HG03159 (cell line): ENCODE measurements at regions not wholly inside any gene's neighbourhood (a gene's known extent, or its start where the extent isn't known, plus 50 kb on each side); places are given as distances from the start of the nearest gene placed in this dataset.
A peak's percentile ranks its signal among the peaks of the same experiment; 100 is the strongest.

Source experiments
- ATAC-seq: cut with Tn5 transposase; IDR thresholded peaks from one replicate; pipeline ENCODE4 v1.9.1; 2021; ENCODE audit warnings: mild to moderate bottlenecking, moderate library complexity; ENCODE audit not compliant: unreplicated experiment

DNA sequence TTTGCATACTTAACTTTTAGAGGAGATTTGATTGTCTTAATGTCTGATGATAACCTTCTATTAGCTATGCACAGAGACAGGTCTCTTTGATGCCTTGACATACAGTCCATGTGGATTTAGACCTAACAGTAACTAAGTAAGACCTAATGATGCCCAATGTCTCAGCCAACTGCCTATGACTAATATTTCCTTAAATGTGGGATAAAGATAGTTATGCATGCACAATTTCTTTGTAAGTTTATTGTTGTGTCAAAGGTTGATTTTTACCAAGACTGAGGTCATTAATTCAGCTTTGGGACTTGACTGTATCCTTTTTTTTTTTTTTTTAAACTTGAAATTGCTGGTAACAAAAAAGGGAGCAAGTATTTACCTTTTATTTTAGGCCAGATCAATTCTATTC is 450.0 kb downstream of the HAO1 start:
- no peak for ATAC-seq

DNA sequence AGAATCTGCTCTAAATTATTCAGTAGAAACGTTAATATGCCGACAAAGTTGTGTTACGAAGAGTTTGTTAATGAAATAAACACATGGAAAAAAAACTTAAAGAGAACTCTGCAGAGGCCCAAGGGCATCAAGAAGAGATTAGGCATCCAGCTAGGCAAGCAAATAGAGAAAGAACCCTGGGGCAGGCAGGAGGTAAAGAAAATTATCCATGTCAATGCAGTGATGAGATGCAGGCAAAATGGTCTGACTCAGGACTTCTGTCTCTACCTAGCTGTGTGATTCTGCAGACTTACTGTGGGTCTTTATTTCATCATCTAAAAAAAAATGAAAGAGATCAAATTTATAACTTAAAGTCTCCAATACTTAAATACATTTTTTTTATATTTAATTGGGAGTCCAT is 448.0 kb downstream of the HAO1 start:
- ATAC-seq = no peak

- ATAC-seq = no peak
Measured at GRCh38 chr20:7493311-7493710, 446.9 kb downstream of the HAO1 start.

- no peak for ATAC-seq
Measured at GRCh38 chr20:7496394-7496991, 443.8 kb downstream of the HAO1 start.

GRCh38 chr20:7497985-7498384 is 442.3 kb downstream of the HAO1 start:
- ATAC-seq = no peak

DNA sequence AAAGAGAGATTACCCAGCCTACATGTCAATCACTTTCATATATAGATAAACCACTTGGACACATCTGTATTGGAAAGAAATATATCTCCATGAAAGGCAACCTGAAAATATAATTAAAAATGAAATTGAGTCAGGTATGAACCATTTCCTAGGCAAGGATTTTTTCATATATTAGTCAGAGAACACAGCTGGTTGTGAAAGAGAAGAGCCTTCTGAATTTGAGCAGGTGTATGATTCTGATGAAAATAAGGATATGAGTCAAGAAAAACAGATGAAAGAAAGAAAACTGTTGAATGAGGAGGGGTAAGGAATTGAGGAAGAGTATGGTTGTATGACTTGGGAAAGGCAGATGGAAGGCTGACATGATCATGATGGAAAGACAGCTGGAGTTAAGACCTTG is 441.1 kb downstream of the HAO1 start:
- no peak for ATAC-seq

GRCh38 chr20:7500231-7500663 is 440.0 kb downstream of the HAO1 start:
- ATAC-seq = no peak

DNA sequence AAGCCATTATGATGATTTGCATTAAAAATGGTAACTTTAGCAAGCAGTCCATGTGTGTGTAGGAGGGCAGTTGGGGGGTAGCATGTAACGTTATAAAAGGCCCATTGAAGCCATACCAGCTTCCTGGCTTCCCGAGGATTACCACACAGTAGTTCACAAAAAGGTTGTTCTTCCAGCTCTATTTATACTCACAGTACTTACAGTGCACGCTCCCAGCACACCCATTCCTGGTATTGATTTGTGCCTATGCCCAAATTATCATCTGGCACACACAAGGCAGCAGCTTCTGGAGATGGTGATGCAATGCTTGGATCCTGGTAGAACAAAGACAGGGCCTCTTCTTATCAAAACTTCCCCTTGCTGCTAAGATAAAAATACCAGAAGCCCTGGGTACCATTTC is 436.8 kb downstream of the HAO1 start:
- no peak for ATAC-seq

- peak; percentile 73 for ATAC-seq
Measured at GRCh38 chr20:7505152-7505834, 435.0 kb downstream of the HAO1 start.

- ATAC-seq = peak; percentile 11
Measured at GRCh38 chr20:7505835-7506221, 434.4 kb downstream of the HAO1 start.

- ATAC-seq = no peak
Measured at GRCh38 chr20:7516621-7517111, 423.6 kb downstream of the HAO1 start.

GRCh38 chr20:7520361-7520760 is 419.9 kb downstream of the HAO1 start:
- ATAC-seq = no peak

DNA sequence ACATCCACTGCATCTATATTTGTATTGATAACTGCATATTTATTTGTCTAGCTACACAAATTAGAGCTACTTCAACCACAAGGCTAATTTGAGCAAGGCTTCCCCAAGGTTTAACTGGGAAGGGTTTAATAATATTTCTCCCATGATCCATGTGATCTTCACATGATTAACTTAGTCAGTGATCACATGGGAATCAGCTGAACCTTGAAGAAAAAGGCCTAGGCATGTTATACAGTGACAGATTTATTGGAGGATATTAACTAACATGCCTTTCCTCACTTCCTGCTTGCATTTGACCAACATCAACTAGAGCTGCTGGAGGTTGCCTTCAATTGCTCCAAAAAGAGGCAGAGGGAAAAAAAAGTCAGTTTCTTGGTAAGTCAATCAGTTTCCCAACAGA is 417.0 kb downstream of the HAO1 start:
- ATAC-seq = no peak

DNA sequence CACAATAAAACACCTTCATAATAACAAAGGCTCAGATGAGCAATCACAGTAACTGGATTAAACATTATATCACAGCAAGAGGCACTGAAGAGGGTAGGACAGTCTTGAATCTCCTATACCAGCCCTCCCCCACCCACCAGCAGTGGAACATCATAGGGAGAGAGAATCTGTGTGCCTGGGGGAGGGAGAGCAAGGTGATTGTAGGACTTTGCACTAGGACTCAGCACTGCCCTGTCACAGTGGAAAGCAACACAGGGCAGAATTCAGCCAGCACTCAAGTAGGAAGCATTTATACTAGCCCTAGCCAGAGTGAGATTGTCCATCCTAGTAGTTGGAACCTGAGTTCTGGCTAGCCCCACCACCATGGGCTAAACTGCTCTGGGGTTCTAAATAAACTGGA is 400.2 kb downstream of the HAO1 start:
- ATAC-seq = no peak

GRCh38 chr20:7540923-7541322 is 399.3 kb downstream of the HAO1 start:
- no peak for ATAC-seq

DNA sequence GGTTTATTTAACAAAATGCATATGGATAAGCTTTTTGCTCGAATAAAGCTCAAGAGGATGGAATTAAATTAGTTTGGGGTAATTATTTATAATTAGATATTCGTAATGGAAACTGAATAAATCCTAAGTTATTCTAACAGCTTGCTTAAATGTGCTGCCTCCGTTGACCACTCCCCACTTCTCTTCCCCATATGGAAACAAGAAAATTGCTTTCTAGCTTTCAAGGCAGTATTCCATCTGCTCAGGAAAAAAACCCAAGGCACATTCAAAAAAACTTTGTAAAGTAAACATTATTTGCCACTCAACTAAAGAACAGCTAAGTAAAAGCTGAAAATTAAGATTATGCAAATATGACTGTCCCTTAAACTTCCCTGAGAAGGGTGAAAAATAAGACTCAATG is 369.2 kb downstream of the HAO1 start:
- no peak for ATAC-seq

DNA sequence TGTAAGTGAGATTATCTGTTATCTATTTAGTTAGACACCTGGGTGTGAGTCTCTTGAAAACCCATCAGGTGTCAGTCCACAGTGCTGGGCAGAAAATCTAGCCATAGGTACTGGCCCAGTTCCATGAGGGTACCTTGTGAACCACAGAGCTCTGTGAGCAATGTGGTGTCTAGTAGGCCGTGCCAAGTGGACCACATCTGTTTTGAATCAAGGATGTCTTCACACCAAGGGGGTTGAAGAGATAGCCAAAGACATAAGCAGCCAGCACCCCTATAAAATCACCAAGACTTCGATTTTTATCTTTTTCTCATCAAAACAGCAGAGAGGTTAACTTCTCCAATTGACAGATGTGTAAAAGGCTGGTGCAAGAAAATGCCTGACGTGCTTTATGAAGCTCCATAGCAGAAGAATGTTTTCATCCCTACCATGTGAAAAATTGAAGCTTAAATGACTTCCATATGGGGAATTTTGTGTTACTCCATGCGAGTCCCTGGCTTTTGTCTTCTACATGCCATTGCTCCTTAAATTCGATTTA is 368.7 kb downstream of the HAO1 start:
- ATAC-seq = no peak

GRCh38 chr20:7579888-7580287 is 360.4 kb downstream of the HAO1 start:
- no peak for ATAC-seq

- ATAC-seq = no peak
Measured at GRCh38 chr20:7585126-7585679, 355.1 kb downstream of the HAO1 start.

- ATAC-seq = no peak
Measured at GRCh38 chr20:7586481-7586880, 353.8 kb downstream of the HAO1 start.

DNA sequence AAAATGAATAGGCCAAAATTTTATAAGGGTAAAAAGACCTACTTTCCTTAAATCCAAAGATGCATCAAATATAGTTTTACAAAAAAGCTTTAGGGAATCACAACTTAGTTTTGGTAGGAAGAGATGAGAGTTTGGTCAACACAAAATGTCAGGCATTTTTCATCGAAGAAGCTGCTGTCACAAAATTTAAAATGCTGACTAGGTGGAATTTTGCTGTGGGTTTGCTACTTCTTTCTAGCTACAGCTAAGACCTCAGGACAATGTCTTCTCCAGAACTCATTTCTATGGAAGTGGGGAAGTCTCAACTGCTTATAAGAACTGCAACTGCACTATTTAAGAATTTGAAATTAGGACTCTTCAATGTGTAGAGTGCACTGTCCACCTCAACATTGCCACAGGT is 351.1 kb downstream of the HAO1 start:
- ATAC-seq = no peak

DNA sequence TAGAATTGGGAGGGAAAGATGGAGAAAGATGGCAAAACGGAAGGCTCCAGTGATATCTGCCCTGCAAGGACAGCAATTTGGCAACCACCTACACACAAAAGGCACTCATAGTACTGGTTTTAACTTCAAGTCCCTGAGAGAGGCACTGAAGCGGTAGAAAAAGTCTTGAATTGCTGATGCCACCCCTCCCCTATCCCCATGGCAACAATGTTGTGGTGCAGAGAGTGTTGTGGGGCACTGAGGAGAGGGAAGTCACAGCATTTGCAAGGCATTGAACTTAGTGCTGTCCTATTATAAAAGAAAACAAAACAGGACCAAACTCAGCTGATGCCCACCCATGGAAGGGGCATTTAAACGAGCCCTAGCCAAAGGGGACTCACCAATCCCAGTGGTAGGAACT is 343.7 kb downstream of the HAO1 start:
- ATAC-seq = no peak
